HFFc6 (cell line): ENCODE measurements at regions not wholly inside any gene's neighbourhood (a gene's known extent, or its start where the extent isn't known, plus 50 kb on each side); places are given as distances from the start of the nearest gene placed in this dataset.

Experiments used
- DNase-seq: peaks from one replicate; pipeline ENCODE4 v3.0.0-alpha.2; 2018
- H3K27ac Mint-ChIP-seq: 2 replicates; pipeline ENCODE4 v1.8.0; 2020; ENCODE audit warnings: mild to moderate bottlenecking, mixed read lengths
- H3K27me3 Mint-ChIP-seq: 2 replicates; pipeline ENCODE4 v1.8.0; 2021; ENCODE audit warnings: mild to moderate bottlenecking, moderate library complexity, mixed read lengths; ENCODE audit not compliant: insufficient read depth
- H3K36me3 Mint-ChIP-seq: 2 replicates; pipeline ENCODE4 v1.8.0; 2021; ENCODE audit warnings: low read depth, mixed read lengths
- H3K4me1 Mint-ChIP-seq: 2 replicates; pipeline ENCODE4 v1.8.0; 2020; ENCODE audit warnings: low read depth, mixed read lengths
- H3K4me3 Mint-ChIP-seq: 2 replicates; pipeline ENCODE4 v1.8.0; 2020; ENCODE audit warnings: mild to moderate bottlenecking, moderate library complexity, mixed read lengths
- H3K9me3 Mint-ChIP-seq: 2 replicates; pipeline ENCODE4 v1.8.0; 2020; ENCODE audit warnings: mild to moderate bottlenecking, mixed read lengths
- CTCF ChIP-seq: fragments of 200-600 bp; sonication (generic); IDR thresholded peaks from 2 replicates; pipeline ENCODE4 v1.5.0; 2021; ENCODE audit warnings: antibody characterized with exemption, mild to moderate bottlenecking

GRCh38 chr3:28989646-28990089 is 291.2 kb upstream of the RBMS3 start:
- no peak for DNase-seq
- H3K4me1 Mint-ChIP-seq = peaks cover 12% of the 10 kb centered on the region; the same call in 1 of the 2 replicates
- H3K9me3 Mint-ChIP-seq = no peaks in the 10 kb centered on the region; the same call in 1 of the 2 replicates
- H3K27me3 Mint-ChIP-seq = no peaks in the 10 kb centered on the region
- H3K27ac Mint-ChIP-seq = no peak overlapping the region; the same call in 1 of the 2 replicates
- no peak for TF ChIP-seq CTCF
- no peak overlapping the region for H3K4me3 Mint-ChIP-seq
- H3K36me3 Mint-ChIP-seq = no peaks in the 10 kb centered on the region

- Mint-ChIP-seq H3K27ac (no peak overlapping the region), H3K9me3 (no peaks in the 10 kb centered on the region), H3K27me3 (peaks cover 4% of the 10 kb centered on the region; the same call in 1 of the 2 replicates), H3K4me1 (peaks cover 10% of the 10 kb centered on the region; the same call in 1 of the 2 replicates), H3K36me3 (no peaks in the 10 kb centered on the region), H3K4me3 (no peak overlapping the region)
- no peak for DNase-seq
- TF ChIP-seq CTCF = no peak
Observed at GRCh38 chr3:28994161-28994905, 286.5 kb upstream of the RBMS3 start.

DNA sequence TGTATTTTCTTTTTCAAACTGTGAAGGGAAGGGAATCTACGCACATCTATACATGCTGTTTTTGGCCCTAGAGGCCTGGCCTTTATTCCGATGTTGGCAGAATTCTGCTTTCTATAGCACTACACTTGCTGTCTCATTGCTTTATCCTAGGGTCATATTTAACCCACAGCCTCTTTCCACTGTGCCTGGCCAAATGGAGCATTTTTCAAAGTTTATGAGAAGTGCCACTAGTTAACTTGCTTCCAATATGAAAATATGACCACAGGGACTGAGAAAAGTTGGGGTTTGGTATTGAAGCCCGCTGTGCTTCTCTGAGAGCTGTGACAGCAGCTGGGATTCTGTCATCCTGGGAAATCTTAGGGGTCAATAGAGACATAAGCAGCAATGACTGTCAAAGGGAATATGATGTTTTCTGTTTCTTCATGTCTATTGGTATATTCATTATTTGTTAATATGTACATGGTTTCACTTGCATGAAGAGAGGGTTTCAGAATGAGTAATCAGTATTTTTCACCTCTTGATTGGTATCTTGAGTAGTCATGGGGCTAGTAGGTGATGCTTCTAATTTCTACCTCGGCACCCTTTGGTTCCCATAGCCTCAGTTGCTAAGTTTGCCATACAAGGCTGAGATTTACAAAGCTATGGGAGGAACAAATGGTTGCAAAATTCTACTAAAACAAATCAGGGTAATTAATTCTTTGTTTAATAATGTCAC is 275.8 kb upstream of the RBMS3 start:
- Mint-ChIP-seq H3K27ac (no peak overlapping the region), H3K36me3 (no peaks in the 10 kb centered on the region), H3K27me3 (no peaks in the 10 kb centered on the region; the same call in none of the 2 replicates), H3K4me1 (no peaks in the 10 kb centered on the region), H3K9me3 (no peaks in the 10 kb centered on the region), H3K4me3 (no peak overlapping the region)
- no peak for DNase-seq
- TF ChIP-seq CTCF = no peak

GRCh38 chr3:29005862-29006261 is 275.0 kb upstream of the RBMS3 start:
- no peaks in the 10 kb centered on the region for H3K9me3 Mint-ChIP-seq
- TF ChIP-seq CTCF = no peak

GRCh38 chr3:29011441-29011840 is 269.4 kb upstream of the RBMS3 start:
- Mint-ChIP-seq H3K9me3 (no peaks in the 10 kb centered on the region), H3K4me3 (no peak overlapping the region), H3K4me1 (peaks cover 6% of the 10 kb centered on the region; the same call in 1 of the 2 replicates), H3K27me3 (peaks cover 2% of the 10 kb centered on the region), H3K36me3 (no peaks in the 10 kb centered on the region), H3K27ac (no peak overlapping the region)
- TF ChIP-seq CTCF = no peak
- no peak for DNase-seq

More at GRCh38 chr3:29005862-29006261, 275.0 kb upstream of the RBMS3 start:
- H3K27ac Mint-ChIP-seq = no peak overlapping the region
- H3K36me3 Mint-ChIP-seq = no peaks in the 10 kb centered on the region
- DNase-seq = no peak
- no peaks in the 10 kb centered on the region; the same call in none of the 2 replicates for H3K27me3 Mint-ChIP-seq
- no peaks in the 10 kb centered on the region for H3K4me1 Mint-ChIP-seq
- H3K4me3 Mint-ChIP-seq = no peak overlapping the region
